DMS 273 (cell line): ENCODE measurements at regions not wholly inside any gene's neighbourhood (a gene's known extent, or its start where the extent isn't known, plus 50 kb on each side); places are given as distances from the start of the nearest gene placed in this dataset.

Experiments
- DNase-seq: peaks from one replicate; lab custom pipeline; 2025; ENCODE audit not compliant: unreplicated experiment; lab: John Stamatoyannopoulos, UW

DNA sequence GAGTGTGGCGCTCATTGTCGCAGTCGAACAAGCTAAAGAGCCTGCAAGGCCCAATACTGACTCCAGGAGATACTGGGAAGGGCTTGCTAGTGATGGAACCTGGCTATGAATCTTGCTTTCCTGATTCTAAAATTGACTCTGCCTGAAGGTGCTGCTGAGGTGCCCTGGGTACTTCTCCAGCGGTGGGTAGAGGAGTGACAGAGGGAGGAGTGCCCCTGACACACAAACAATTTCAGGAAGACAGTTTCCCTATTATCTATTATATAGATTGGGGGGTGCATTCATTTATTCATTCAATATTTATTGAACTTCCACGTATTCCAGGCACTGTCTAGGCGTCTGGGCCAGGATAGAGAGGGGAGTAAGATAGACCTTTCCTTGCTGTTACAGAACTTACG lies 339.2 kb upstream of the GATB start:
- no peak for DNase-seq

GRCh38 chr4:152099555-152099954 lies 338.7 kb upstream of the GATB start:
- no peak for DNase-seq

DNA sequence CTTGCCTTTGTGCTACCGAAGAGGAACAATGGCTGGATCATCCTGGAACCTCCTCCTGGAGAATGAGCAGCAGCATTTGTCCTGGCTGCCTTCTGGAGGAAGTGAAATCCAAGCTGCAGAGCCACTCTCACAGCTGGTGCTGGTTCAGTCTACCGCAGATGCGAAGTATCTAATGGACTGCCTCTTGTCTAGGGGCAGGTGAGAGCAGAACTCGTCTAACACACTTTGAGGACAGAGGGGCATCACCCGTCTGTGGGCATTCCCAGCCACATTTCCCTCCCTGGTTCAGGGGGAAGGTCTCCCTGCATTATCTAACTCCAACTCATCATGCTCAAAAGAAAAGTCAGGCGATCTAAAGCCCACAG lies 338.2 kb upstream of the GATB start:
- no peak for DNase-seq

DNA sequence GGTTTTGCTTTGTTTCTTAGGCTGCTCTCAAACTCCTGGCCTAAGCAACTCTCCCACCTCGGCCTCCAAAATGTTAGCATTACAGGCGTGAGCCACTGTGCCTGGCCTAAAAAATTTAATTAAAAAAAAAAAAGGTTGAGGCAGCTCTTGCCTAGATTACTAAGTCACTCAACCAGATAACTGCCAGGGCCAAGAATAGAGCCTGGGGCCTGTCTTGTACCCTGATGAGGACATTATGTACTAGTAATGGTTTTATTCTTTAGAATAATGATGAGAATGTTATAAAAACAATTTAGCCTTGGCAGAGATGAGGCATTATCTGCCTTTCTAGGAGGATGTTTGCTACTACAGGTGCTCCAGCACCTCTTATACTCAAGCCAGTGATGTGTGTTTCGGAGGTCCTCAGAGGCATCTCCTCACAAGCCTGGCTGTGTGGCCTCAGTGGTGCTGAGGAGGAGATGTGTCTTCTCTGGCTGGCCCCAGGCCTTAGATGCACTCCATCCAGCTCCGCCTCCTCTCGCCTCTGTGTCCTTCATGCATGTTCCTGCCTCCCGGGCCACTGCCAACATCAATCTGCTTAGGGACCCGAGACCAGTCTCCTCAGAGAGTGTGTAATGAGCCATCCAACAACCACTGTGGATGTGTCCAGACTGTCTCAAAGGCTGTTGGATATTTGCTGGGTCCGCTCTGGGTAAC lies 337.7 kb upstream of the GATB start:
- no peak for DNase-seq

DNA sequence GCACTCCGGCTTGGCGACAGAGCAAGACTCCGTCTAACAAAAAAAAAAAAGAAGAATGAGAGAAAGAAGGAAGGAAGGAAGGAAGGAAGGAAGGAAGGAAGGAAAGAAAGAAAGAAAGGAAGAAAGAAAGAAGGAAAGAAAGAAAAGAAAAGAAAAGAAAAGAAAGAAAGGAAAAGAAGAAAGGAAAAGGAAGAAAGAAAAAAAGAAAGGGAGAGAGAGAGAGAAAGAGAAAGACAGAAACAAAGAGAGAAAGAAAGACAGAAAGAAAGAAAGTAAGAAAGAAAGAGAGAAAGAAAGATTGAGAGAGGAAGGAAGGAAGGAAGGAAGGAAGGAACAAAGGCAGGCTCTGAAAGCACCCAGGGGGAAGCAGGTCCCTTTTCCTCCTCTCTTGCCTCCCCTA lies 336.6 kb upstream of the GATB start:
- no peak for DNase-seq

- no peak for DNase-seq
Measured at GRCh38 chr4:152095701-152096070, 334.9 kb upstream of the GATB start.

GRCh38 chr4:152094970-152095700 lies 334.3 kb upstream of the GATB start:
- DNase-seq, result no peak

DNA sequence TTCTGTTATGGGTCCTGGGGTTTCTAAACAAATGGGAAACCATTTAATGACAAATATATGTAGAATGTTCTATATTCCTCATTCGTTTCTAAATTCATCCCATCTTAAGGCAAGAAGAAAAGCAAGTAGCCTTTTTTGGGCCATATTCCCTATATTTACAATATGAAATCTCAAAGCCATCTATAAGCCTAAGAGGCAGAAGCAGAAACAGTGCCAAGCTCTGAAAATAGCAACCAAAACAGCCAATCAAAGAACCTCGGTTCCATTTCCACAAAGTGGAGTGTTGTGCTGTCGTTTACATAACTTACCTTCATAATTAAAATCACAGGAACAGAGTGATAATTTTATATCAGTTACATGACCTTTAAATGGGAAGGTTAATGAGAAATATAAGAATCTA lies 330.6 kb upstream of the GATB start:
- no peak for DNase-seq

GRCh38 chr4:152090543-152090942 lies 329.7 kb upstream of the GATB start:
- DNase-seq, result no peak

- no peak for DNase-seq
Measured at GRCh38 chr4:152089584-152089983, 328.8 kb upstream of the GATB start.

DNA sequence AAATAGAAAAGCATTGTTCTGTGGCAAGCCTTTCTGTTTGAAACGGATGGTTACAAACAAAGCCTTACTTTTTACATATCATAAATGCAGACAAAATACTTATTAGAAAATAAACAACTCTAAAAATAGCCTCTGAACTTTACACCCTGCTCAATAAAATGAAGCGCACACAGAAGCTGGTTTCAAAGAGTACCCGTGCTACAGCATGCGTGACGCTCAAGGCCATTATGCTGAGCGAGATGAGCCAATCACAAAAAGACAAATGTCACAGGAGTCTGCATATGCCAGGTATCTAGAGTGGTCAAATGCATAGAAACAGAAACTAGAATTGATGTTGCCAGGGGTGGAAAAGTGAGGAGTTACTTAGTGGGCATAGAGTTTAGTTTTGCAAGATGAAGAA lies 326.5 kb upstream of the GATB start:
- DNase-seq, result no peak

DNA sequence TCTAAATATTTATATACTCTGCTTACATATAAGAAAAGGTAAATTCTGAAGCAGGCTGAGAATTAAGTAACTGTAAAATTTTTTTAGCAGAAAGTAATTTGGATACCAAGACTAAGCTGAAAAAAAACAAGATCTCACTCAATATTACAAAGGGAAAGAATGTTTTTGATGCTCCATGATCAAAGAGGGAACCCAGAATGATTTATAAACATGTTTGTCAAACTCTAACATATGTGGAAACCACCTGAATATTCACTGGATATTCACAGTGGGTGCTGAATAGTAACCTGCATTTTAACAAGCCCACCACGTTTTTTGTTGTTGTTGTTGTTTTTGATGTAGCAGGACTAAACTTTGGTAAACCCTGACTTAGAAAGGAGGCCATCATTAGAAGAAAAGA lies 324.9 kb upstream of the GATB start:
- DNase-seq, result no peak

DNA sequence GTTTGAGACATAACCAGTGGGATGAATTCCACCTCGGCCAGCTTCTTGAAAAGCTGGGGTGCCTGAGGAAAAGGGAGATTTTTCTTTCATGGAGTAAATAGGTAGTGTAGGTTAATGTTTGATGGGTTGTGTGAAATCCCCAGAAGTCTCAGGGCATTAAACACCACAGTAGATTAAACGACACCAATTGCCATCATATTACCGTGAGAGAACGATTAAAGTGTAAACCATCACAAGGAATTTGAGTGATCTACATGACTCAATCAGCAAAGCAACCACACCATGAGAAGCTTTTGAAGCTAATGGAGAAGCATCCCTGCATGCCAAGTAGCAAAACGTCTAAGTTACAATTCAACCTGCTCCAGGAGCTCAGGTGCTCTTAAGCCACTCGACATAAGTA lies 322.5 kb upstream of the GATB start:
- no peak for DNase-seq

GRCh38 chr4:152081024-152081423 lies 320.2 kb upstream of the GATB start:
- DNase-seq, result no peak

DNA sequence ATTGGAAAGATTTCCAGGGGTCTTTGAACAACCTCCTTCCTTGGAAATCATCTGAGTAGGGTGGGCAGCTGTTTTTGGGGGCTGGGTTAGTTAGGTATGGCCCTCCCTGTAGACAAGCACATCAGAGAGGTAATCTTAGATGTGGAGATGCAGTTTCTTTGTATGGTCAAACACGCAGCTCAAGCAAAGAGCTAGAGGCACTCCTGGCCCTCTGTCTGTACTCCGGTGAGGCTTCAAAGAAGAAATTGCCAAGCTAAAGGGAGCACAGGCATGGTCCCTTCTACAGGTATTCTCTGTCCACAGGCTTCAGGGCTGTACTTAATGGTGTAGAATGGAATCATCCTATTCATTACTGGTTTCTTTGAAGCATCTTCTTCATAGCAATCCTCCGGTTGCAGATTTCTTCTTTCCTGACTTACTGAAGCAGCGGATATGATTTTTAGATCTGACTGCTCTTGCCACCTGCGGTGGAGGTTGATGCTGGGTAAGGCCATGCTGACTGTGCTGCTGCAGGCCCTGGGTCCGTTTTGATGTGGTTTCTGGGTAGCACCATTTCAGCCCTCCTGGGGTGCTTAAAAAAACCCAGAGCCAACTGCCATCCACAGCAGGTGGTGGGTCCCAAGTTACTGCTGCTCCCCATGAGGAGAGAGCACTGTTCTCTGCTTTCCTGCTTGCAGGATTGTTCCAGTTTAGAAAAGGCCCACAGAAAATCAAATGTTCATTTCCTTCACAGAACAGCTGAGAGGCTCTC lies 318.9 kb upstream of the GATB start:
- no peak for DNase-seq

DNA sequence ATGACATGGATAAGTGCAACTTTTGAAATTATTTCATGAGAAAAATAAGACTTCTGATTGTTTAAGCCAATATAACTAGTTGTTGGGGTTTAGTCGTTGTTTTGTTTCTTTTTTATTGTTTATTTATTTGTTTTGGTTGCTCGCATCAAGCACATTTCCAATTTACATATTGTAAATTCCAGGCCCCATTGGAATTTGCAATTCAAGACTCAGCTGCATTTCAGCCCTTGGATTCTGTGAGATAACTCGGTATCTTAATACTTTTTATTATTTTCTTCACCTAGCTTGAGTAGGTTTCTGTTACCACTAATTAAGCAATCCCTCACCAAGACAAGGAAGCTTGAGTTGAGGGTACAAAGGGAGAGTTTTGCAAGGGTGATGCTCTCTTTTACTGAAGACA lies 318.3 kb upstream of the GATB start:
- no peak for DNase-seq

DNA sequence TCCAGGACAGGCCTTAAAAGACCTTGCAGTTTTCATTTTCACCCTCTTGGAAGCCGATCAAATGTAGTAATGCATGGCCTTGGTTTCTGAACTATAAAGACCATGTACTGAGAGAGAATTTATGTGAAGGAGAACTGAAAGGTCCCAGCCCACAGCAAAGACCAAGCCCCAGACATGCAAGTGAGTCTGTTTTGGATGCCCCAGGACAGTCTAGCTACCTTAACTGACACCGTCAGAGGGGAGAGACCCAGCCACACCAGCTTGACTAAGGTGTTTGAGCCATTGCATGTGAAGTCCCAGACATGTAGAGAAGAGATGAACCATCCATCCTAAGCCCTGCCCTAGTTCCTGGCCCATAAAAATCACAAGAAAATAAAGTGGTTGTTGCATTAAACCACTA lies 316.8 kb upstream of the GATB start:
- no peak for DNase-seq

DNA sequence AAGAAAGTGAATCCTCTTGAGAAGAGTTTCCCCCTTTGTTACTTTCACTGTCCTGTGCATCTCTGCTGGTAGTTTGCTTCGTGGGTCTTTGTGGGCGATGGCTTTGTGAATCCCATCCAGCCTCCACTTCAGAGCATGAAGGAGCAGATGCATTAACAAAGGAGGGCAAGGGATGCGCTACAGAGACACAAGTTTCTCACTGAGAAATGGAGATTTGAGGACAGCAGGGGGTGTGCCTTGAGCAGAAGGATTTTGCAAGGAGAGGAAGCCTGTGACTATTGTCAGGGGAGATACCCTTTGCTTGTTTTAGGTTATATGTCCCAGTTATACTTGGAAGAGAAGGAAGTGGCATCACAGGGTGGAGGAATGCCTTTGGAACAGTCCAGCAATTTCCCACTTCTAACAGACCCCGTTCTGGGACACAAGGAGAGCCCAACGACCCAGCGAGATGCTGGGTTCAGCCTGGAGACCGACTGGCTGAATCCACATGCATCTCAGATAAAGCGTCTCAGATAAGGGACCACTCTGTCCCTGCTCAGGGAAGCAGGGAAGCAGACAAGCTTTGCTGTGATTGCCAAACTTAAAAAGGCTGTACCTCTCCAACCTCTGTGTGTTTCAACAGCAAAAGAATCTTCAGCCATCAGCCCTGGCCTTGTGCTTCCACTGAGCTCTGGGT lies 314.6 kb upstream of the GATB start:
- no peak for DNase-seq

DNA sequence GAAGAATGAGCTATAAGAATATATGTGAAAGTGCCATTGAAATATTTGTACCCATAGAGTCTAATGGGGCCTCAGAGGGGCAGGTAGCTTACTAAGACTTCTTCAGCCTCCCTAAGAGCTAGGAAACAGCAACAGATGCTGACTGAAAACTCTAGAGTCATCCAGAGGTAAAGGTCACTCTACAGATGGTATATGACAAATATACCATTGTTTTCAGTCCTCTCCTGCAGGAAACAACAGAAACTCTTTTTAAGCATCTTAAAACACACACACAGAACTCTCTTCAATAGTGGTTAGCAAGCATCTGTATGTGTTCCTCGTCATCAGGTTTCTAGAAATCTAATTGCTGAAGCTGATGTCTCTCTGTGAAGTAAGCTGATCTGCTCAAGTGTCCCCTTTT lies 313.8 kb upstream of the GATB start:
- no peak for DNase-seq

DNA sequence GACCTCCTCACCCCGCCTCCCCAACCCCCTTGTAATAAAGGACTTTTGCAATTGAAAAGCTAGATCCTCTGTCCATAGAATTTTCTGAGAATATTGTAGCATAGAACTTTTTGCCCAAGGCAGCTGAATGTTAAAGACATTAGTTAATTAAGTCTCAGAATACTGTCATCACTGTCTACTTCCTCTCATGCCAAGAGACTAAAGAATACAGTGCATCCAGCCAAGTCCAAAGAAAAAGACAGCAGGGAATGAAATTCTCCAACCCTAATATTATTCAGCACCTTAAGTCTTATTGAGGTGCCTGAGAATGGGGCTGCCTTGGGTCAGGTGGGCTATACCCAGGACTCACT lies 313.3 kb upstream of the GATB start:
- DNase-seq, result no peak

- no peak for DNase-seq
Measured at GRCh38 chr4:152073351-152074087, 312.7 kb upstream of the GATB start.
